Stimulated activated CD8-positive, alpha-beta memory T cell treated with anti-CD3 and anti-CD28 coated beads, Interleukin-4, amount 100 ng/mL, for 24 hours (primary cell): ENCODE measurements at regions not wholly inside any gene's neighbourhood (a gene's known extent, or its start where the extent isn't known, plus 50 kb on each side); places are given as distances from the start of the nearest gene placed in this dataset.

Source experiments
- DNase-seq: peaks from one replicate; pipeline ENCODE4 v3.0.0-alpha.2; 2020; ENCODE audit warnings: low read depth

DNA sequence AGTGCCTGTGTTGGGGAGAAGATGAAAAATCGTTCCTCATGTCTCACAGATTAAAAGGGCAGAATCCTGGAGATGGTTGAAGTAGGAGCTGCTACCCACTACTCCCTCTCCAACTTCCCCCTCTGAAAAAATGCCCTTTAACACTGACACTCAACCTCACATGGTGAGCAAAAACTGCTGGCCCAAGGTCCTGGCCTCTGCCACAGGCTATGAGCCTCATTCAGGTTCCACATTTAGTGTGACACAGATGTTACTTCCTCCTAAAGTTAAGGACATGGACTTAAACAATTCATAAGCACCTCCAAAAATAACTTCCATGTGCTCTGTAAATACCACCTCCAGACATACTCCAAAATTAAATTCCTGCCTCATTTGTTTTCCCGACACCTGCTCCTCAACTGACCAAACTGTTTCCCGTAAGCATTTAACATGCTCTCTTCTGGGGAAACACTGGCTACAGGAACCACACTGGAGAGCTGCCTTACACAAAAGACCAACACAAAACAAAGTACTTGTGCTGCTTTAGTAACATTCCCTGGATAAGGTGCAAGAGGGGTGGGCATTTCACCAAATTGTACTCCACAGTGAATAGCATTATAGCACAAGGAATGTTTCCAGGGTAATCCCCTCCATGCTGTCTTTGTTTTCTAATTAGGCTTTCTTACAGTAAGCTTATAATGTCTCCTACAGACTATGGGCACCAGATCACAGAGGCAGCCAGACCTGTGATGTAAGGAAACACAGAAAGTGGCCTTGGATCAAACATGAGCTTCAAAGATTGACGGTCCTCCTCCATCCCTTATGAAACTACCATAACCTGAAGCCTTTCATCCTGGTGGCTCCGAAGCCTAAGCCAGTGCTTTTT is 57.0 kb downstream of the PHLDA1 start:
- DNase-seq, result no peak

- no peak for DNase-seq
Observed at GRCh38 chr12:75971253-75971652, 60.3 kb downstream of the PHLDA1 start.

DNA sequence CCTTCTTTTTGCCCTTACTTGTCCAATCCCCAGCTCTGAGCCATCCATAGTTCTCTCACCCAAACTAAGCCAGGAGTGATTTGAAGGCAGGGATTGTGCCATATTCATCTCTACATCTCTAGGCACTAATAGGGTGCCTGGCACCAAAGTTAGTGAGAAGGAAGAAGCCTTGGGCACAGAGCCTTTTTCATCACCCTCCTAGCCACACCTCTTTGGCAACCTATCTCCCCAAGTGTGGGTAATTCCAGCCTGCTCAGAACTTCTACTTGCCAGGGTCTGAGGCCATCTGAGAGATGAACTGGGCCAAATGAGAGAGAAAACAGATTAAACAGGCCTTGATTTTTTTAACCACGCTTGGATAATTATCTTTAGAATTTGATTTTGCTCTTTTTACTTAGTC is 61.3 kb downstream of the PHLDA1 start:
- DNase-seq, result no peak

DNA sequence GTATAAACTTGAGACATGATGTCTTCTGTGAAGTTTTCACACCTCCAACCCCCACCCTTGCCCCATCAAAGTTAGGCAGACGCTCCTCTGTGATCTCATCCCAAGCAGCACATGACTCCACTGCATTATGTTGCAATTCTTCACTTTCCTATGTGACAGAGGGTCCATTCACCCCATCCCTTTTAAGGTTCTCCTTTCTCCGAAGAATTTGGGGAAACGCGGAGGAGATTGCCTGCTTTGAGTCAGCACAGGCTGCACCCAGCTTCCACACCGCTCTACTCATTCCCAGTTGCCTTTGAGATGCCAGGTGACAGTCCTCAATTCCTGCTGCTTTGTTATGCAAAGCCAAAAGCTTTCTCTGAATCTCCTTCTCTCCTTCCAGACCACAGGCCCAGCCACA is 61.8 kb downstream of the PHLDA1 start:
- no peak for DNase-seq

DNA sequence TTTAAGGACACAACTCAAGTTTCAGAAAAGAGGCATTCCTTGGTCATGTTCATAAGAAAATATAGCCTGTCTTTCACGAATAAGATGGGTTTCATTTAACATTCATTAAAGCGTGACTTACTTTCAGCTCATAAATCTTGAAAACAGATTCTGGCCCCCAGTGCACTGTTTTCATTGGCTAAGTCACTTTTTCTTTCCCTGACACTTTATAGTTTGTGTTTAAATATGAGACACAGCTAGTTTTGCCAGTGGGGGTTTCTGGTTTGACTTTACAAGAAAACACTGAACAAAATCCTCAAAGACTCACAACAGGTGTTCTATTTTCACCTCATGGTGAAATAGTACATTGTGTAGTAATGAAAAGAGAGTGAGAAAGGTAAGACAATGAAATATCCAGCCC is 65.9 kb downstream of the PHLDA1 start:
- DNase-seq, result no peak

DNA sequence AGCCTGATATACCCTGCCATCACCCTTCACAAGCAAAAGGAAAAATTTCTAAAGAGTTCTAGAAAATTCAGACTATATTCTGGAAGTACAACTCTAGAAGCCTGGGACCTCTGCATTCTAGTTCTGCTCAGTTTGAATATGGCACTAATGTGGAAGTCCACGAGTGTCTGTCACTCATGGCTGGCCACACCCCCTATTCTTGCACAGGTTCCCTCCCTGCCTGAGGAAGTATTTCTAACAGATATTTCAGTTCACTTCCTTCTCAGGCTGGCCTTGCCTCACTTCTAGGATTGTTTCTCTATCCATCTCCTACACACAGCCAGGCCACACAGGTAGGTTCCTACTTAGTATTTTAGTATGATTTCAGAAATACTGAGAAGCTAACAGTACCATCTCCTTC is 67.4 kb downstream of the PHLDA1 start:
- DNase-seq, result no peak

GRCh38 chr12:75961878-75962277 is 69.7 kb downstream of the PHLDA1 start:
- no peak for DNase-seq

DNA sequence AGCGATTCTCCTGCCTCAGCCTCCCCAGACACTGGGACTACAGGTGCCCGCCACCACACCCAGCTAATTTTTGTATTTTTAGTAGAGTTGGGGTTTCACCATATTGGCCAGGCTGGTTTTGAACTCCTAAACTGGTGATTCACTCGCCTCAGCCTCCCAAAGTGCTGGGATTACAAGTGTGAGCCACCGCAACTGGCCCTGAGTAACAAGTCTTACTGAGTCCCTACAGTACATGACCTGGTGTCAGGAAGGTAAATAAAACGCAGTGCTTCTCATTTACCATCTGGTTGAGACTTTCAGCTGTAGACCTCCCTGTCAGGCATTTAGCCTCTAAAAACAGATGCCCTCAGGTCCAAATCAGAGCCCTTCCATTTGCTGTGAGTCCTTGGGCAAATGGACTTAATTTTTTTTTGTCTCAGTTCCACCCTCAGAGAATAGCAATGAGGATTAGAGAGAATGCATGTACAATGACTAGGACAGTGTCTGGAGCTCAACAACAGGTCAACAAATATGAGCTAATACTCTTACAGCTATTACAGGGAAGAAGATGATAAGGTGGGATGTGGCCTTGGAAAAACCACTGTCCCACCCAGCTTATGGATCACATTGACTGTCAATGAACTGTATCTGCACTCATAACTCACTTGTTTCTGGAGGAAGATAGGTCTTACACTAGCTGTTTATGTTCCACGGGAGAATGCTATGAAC is 70.5 kb downstream of the PHLDA1 start:
- no peak for DNase-seq

DNA sequence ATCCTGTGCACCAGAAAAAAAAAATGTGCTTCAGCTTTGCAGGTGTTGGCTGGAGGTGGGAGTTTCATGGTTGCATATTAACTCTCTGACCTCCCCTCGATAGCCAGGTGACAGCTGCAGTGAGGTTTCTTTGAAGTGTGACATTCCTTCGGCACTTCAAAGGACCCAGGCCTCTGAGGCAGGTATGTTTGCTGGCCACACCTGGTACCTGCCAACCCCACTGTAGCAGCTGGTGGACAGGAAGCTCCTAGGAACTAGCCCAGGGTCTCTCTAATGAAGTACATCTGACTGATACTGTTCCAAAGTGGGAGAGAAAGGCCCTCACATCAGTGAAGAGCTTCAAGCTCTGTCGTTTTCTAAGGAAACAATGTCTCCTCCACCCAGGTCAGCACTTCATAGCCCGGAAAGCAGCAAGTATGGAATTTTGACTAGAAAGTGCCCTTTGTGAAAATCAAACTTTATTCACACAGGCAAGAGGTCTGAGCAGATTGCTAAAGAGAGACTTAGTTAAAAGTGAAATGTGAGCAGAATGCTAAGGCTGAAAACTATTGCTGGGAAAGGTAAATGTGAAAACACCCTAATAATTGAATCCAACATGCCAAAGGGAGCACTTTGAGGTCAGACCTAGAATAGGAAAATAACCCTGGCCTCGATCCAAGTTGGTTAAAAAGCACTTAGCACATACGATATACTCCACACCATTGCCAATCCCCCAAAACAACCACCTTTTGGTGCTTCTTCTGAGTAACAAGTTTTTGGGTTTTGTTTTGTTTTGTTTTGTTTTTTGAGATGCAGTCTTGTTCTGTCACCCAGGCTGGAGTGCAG is 71.3 kb downstream of the PHLDA1 start:
- no peak for DNase-seq

GRCh38 chr12:75959506-75959905 is 72.1 kb downstream of the PHLDA1 start:
- no peak for DNase-seq

DNA sequence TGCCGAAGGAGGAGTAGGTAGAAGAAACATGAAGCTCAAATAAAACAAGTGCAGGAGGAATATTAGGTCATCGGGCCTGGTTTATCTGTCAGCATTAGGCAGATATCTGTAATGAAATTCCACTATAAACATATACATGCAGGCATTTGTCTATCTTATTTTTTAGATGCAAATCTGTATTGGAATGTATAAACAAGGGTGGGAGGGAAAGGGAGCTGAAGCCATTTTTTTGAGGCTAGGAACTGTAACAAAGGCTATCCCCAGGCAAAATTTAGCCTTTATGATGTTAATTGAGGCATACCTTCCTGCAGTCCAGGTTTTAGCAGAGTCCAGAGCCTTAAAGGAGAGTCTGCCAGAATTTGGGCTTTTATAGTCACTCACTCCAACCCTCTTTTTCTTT is 72.5 kb downstream of the PHLDA1 start:
- DNase-seq, result no peak

GRCh38 chr12:75955251-75955650 is 76.3 kb downstream of the PHLDA1 start:
- no peak for DNase-seq

DNA sequence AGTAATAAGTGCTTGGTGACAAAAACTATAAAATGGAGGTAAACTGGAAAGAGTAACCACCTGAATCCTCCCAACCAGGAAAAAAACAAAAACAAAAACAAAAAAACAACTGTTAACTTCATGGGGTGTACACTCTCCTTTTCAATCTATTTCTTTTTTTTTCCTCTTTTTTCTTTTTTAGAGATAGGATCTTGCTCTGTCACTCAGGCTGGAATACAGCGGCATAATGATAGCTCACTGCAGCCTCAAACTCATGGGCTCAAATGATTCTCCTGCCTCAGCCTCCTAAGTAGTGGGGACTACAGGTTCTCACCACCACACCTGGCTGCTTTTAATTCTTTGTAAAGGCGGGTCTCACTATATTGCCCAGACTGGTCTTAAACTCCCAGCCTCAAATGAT is 76.8 kb downstream of the PHLDA1 start:
- DNase-seq, result no peak

GRCh38 chr12:75954041-75954440 is 77.5 kb downstream of the PHLDA1 start:
- DNase-seq, result no peak

DNA sequence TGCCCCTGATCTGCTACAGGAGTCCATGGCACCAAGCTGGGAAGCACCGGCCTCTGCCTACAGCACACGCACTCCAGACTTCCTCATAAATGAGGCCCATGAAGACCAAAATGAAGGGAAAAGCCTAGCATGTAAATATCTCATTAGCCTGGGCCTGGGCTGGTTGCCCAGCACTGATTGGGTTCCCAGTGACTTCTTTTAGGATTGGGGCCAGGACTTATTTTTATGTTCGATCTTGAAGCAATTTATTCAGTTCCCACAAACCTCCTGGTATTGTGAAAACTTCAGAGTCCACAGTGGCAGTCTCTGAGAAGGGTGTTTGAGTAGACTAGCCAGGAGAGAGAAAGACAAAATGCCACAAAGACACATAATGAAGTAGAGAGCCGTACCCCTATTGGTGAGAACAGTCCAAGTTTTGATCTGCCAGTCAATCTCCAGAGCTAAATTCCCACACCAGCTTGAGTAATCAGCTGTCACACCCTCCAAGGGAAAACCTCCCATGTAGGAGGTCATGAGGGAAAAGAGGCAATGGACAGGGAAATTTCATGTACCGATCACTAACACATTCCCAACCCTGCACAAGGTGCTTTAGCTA is 78.2 kb downstream of the PHLDA1 start:
- DNase-seq, result no peak

- no peak for DNase-seq
Observed at GRCh38 chr12:75951399-75952278, 79.9 kb downstream of the PHLDA1 start.

GRCh38 chr12:75947156-75947723 is 84.3 kb downstream of the PHLDA1 start:
- no peak for DNase-seq

GRCh38 chr12:75945581-75945980 is 86.0 kb downstream of the PHLDA1 start:
- DNase-seq, result no peak

GRCh38 chr12:75944905-75945432 is 86.6 kb downstream of the PHLDA1 start:
- no peak for DNase-seq

DNA sequence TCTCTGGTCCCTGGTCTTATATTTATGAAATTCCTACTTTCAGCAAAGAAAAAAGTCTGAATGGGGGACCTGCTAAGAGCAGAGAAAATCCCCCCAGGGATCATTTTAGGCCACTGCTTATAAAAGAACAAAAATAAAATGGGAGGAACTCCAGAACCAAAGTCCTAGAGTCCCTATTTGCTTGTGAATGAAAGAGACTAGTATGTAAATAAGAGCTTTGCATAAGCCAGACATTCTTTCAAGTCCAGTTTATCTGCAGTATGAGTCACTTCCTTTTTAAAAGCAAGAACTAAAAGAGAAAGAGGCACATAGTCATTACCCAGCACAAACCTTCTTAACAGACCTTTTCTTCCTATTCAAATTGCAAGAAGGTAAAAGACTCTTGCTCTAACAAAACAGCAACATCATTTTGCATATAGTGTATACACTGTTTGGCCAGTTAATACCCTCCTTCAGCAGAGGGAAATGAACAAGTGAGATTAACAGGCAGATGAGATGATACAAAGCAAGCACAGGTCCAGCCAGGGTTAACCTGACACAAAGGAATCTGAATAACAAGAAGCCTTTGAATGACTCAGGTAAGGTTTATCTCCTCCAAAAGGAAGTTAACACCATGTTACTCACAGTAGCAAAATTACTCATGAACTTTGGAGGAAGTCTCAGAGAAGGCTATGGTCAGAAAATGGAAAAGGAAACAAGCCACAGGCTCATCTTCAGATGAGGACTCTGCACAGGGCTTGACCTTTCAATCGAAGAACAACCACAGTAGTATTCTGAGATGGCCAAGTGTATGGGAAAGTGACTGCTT is 87.3 kb downstream of the PHLDA1 start:
- no peak for DNase-seq
